ENCODE measurements at regions not wholly inside any gene's neighbourhood (a gene's known extent, or its start where the extent isn't known, plus 50 kb on each side); places are given as distances from the start of the nearest gene placed in this dataset.
"Not testable (repeated sequence)": the region's sequence is repeated elsewhere in the genome, so short reads cannot be mapped to it uniquely, and the experiment has no call there.

DNA sequence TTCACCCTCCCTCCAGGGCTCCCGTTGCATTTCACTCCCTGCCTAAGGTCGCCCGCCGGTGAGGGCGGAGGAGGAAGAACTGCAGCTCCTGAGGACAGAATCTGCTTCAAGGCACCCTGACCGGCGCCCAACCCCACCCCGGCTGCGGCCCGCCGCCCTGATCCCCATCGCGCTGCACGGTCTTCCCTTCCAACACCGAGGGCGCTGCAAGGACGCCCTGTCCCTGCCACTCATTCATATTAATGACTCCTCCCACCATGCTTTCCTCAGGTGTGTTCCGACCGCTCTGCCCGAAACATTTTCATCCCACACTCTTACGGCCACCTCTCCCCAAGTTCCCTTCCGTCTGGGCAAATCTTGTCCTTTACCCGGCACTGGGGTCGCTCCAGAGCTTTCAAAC is 248.6 kb downstream of the SPATA31A1 start:
- TF ChIP-seq, protein P1, sequence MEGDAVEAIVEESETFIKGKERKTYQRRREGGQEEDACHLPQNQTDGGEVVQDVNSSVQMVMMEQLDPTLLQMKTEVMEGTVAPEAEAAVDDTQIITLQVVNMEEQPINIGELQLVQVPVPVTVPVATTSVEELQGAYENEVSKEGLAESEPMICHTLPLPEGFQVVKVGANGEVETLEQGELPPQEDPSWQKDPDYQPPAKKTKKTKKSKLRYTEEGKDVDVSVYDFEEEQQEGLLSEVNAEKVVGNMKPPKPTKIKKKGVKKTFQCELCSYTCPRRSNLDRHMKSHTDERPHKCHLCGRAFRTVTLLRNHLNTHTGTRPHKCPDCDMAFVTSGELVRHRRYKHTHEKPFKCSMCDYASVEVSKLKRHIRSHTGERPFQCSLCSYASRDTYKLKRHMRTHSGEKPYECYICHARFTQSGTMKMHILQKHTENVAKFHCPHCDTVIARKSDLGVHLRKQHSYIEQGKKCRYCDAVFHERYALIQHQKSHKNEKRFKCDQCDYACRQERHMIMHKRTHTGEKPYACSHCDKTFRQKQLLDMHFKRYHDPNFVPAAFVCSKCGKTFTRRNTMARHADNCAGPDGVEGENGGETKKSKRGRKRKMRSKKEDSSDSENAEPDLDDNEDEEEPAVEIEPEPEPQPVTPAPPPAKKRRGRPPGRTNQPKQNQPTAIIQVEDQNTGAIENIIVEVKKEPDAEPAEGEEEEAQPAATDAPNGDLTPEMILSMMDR (IDR thresholded peaks at IDR 0.05), result not testable (repeated sequence)
- TF ChIP-seq TCF7L2 (IDR thresholded peaks at IDR 0.05; ENCODE audit: low read depth, low read length), result not testable (repeated sequence)
